Endodermal cell (in vitro differentiated cells): ENCODE measurements at regions not wholly inside any gene's neighbourhood (a gene's known extent, or its start where the extent isn't known, plus 50 kb on each side); places are given as distances from the start of the nearest gene placed in this dataset.

Experiments used
- DNase-seq: peaks from one replicate; pipeline ENCODE4 v3.0.0-alpha.2; 2017
- H3K27ac ChIP-seq: 2 replicates; pipeline ENCODE4 v1.5.1; 2013; ENCODE audit warnings: mild to moderate bottlenecking, low read depth, low read length, moderate library complexity
- H3K27me3 ChIP-seq: 2 replicates; pipeline ENCODE4 v1.6.1; 2013; ENCODE audit warnings: mild to moderate bottlenecking, low read length, moderate library complexity; ENCODE audit not compliant: insufficient read depth, control insufficient read depth, poor library complexity, severe bottlenecking
- H3K36me3 ChIP-seq: 2 replicates; pipeline ENCODE4 v1.7.0; 2013; ENCODE audit warnings: mild to moderate bottlenecking, low read length, moderate library complexity; ENCODE audit not compliant: control insufficient read depth, insufficient read depth
- H3K4me1 ChIP-seq: one replicate; pipeline ENCODE4 v1.7.0; 2013; ENCODE audit warnings: low read length; ENCODE audit not compliant: control insufficient read depth, insufficient read depth
- H3K4me3 ChIP-seq: 2 replicates; pipeline ENCODE4 v1.5.1; 2013; ENCODE audit warnings: mild to moderate bottlenecking, low read length, moderate library complexity
- H3K9ac ChIP-seq: 2 replicates; pipeline ENCODE4 v1.6.1; 2013; ENCODE audit warnings: mild to moderate bottlenecking, low read length, moderate library complexity; ENCODE audit not compliant: poor library complexity, severe bottlenecking; ENCODE audit errors: extremely low read depth
- H3K9me3 ChIP-seq: 2 replicates; pipeline ENCODE4 v1.6.1; 2013; ENCODE audit warnings: mild to moderate bottlenecking, low read length, moderate library complexity; ENCODE audit not compliant: control insufficient read depth
- H3K27ac Mint-ChIP-seq: 2 replicates; pipeline ENCODE4 v1.8.0; 2020; ENCODE audit warnings: mixed read lengths
- H3K27me3 Mint-ChIP-seq: 2 replicates; pipeline ENCODE4 v1.8.0; 2021; ENCODE audit warnings: mild to moderate bottlenecking, mixed read lengths; ENCODE audit not compliant: insufficient read depth
- H3K36me3 Mint-ChIP-seq: 2 replicates; pipeline ENCODE4 v1.8.0; 2020; ENCODE audit warnings: low read depth, mixed read lengths
- H3K4me1 Mint-ChIP-seq: 2 replicates; pipeline ENCODE4 v1.8.0; 2020; ENCODE audit warnings: mixed read lengths
- H3K4me3 Mint-ChIP-seq: 2 replicates; pipeline ENCODE4 v1.8.0; 2020; ENCODE audit warnings: mild to moderate bottlenecking, moderate library complexity, mixed read lengths
- H3K9me3 Mint-ChIP-seq: 2 replicates; pipeline ENCODE4 v1.8.0; 2020; ENCODE audit warnings: mild to moderate bottlenecking, mixed read lengths
- WGBS, 2 experiments: methylation state at CpG; one replicate each; pipeline versions ENCODE4 v1.1.5 to v1.1.7; 2013; ENCODE audit warnings: missing lambda C conversion rate in 2 of 2, mixed read lengths in 1 of 2; ENCODE audit not compliant: insufficient coverage in 1 of 2, insufficient read length in 1 of 2; 5-methylcytosine and 5-hydroxymethylcytosine counted together
- TF ChIP-seq, protein P1 (sequence below): fragments of 200-600 bp; sonication (generic); conservative IDR thresholded peaks from 2 replicates; pipeline ENCODE4 v1.5.0; 2021; ENCODE audit warnings: antibody characterized with exemption, mild to moderate bottlenecking

DNA sequence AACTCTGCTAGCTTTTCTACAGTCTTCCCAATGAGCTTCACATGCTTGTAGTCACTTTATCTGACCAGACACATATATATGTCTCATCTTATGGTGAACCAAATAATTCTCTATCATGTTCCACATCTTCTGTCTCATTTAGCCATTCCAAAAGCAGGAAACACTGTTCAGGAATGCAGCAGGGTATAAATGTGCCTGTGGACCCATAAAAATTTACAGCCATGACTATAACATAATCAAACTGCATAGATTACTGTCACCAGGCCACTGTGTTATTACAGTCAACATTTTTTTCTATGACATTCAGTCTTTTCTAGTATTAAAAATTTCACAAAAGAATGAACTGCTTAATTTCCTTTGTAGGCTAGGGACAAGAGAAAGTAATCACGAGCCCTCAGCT is 170.0 kb upstream of the NPY2R start:
- no peak overlapping the region for H3K9ac ChIP-seq
- no peak overlapping the region for H3K4me3 Mint-ChIP-seq
- H3K27ac ChIP-seq: no peak overlapping the region
- H3K27ac Mint-ChIP-seq: no peak overlapping the region
- no peak overlapping the region for H3K4me3 ChIP-seq
- no peaks in the 10 kb centered on the region for H3K4me1 Mint-ChIP-seq
- 86% methylated on average over 1 of the region's 1 CpG; no CpG with 5 or more reads in 1 of the 2 experiments for WGBS, 2 experiments
- no peaks in the 10 kb centered on the region for H3K4me1 ChIP-seq
- no peaks in the 10 kb centered on the region for H3K9me3 ChIP-seq
- no peak for DNase-seq
- TF ChIP-seq, protein P1, sequence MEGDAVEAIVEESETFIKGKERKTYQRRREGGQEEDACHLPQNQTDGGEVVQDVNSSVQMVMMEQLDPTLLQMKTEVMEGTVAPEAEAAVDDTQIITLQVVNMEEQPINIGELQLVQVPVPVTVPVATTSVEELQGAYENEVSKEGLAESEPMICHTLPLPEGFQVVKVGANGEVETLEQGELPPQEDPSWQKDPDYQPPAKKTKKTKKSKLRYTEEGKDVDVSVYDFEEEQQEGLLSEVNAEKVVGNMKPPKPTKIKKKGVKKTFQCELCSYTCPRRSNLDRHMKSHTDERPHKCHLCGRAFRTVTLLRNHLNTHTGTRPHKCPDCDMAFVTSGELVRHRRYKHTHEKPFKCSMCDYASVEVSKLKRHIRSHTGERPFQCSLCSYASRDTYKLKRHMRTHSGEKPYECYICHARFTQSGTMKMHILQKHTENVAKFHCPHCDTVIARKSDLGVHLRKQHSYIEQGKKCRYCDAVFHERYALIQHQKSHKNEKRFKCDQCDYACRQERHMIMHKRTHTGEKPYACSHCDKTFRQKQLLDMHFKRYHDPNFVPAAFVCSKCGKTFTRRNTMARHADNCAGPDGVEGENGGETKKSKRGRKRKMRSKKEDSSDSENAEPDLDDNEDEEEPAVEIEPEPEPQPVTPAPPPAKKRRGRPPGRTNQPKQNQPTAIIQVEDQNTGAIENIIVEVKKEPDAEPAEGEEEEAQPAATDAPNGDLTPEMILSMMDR: no peak
- H3K9me3 Mint-ChIP-seq: no peaks in the 10 kb centered on the region
- H3K27me3 ChIP-seq: no peaks in the 10 kb centered on the region
- no peaks in the 10 kb centered on the region for H3K27me3 Mint-ChIP-seq
- no peaks in the 10 kb centered on the region for H3K36me3 Mint-ChIP-seq
- no peaks in the 10 kb centered on the region for H3K36me3 ChIP-seq

DNA sequence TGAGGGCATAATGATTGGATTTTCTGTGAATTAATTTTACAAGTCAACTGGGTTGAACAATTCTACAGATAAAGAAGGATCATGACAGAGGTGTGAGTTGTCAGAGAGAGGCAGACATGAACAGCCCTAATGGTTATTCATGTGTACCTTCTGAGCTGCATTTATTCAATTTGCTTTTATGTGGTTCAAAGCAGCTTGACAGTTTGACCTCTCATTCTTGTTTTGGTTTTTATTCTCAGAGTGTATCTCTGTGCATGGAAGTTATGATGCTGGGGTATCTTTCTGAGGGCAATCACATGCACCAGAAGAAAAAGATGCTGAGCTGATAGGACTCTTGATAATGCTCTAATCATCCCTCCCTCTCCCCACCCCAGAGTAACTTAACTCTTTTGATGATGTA is 169.3 kb upstream of the NPY2R start:
- no peak for DNase-seq
- Mint-ChIP-seq H3K36me3 (no peaks in the 10 kb centered on the region), H3K9me3 (no peaks in the 10 kb centered on the region), H3K27me3 (no peaks in the 10 kb centered on the region), H3K4me1 (no peaks in the 10 kb centered on the region), H3K4me3 (no peak overlapping the region), H3K27ac (no peak overlapping the region)
- Histone ChIP-seq H3K27ac (no peak overlapping the region), H3K4me3 (no peak overlapping the region), H3K4me1 (no peaks in the 10 kb centered on the region), H3K9ac (no peak overlapping the region), H3K36me3 (no peaks in the 10 kb centered on the region), H3K9me3 (no peaks in the 10 kb centered on the region), H3K27me3 (no peaks in the 10 kb centered on the region)
- TF ChIP-seq, protein P1: no peak

DNA sequence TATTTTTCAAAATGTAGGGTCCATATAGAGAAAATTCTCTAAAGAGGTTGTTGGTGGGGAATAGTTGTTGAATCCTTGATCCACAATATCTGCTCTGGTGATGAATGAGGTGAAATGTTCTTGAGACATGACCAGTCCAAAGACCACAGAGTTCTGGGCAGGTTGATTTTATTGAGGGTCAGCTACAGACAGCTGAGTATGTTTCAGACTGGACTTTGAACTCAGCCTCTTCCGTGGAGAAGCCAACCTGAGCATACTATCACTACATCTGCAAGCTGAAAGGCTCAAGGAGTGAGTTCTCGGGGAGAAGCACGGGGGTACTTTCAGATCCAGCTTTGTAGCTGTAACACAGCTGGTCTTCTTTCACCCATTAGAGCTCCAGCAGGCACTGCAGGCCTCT is 168.4 kb upstream of the NPY2R start:
- Mint-ChIP-seq H3K9me3 (peaks cover 4% of the 10 kb centered on the region), H3K27ac (no peak overlapping the region), H3K4me3 (no peak overlapping the region), H3K4me1 (no peaks in the 10 kb centered on the region), H3K36me3 (no peaks in the 10 kb centered on the region), H3K27me3 (no peaks in the 10 kb centered on the region)
- no peaks in the 10 kb centered on the region for H3K4me1 ChIP-seq
- H3K27ac ChIP-seq: no peak overlapping the region
- H3K36me3 ChIP-seq: no peaks in the 10 kb centered on the region
- H3K4me3 ChIP-seq: no peak overlapping the region
- no peak for DNase-seq
- TF ChIP-seq, protein P1: no peak
- H3K9me3 ChIP-seq: no peaks in the 10 kb centered on the region
- WGBS, 2 experiments: 86 to 93% methylated on average over 3 of the region's 3 CpGs
- H3K9ac ChIP-seq: no peak overlapping the region
- H3K27me3 ChIP-seq: no peaks in the 10 kb centered on the region
